GM12878 (cell line): ENCODE measurements at regions not wholly inside any gene's neighbourhood (a gene's known extent, or its start where the extent isn't known, plus 50 kb on each side); places are given as distances from the start of the nearest gene placed in this dataset.

Experiments used
- ATAC-seq: fragments of 200-7000 bp; cut with Tn5 transposase; 3 replicates; pipeline ENCODE4 v1.9.1; 2020; ENCODE audit warnings: mild to moderate bottlenecking, moderate library complexity
- BruUV-seq: library from RNA; stranded (reverse); fragments of 400-500 nt; replicated peaks from 2 replicates; lab custom pipeline; 2021; lab: Mats Ljungman, UMichigan
- CTCF ChIA-PET: fragments of 300-600 bp; sonication (Branson Sonifier 250); formaldehyde crosslinking; extraction: SDS; loops from one replicate; lab custom pipeline; 2021; ENCODE audit warnings: inconsistent platforms; lab: Yijun Ruan, JAX
- POLR2A ChIA-PET: fragments of 350-600 bp; formaldehyde crosslinking; extraction: SDS; loops from one replicate; lab custom pipeline; 2021; ENCODE audit warnings: inconsistent platforms; lab: Charles Lee
- RAD21 ChIA-PET: fragments of 300-600 bp; sonication (Branson Sonifier 250); formaldehyde crosslinking; loops from one replicate; lab custom pipeline; 2023; ENCODE audit warnings: antibody characterized with exemption; ENCODE audit not compliant: unreplicated experiment; lab: Charles Lee
- SMC1A ChIA-PET: fragments of 300-600 bp; sonication (Branson Sonifier 250); formaldehyde crosslinking; loops from one replicate; lab custom pipeline; 2023; ENCODE audit not compliant: unreplicated experiment, uncharacterized antibody; lab: Charles Lee
- DNase-seq: peaks from one replicate; pipeline ENCODE4 v3.0.0-alpha.2; 2011; ENCODE audit warnings: low read depth, low spot score
- FAIRE-seq: peaks from 3 replicates; lab custom pipeline; 2011; peaks lifted over from hg19 to GRCh38; lab: Jason Lieb, UNC
- H2AFZ ChIP-seq: 2 replicates; pipeline ENCODE4 v1.6.0; 2011; ENCODE audit warnings: low read depth, low read length, control low read depth; ENCODE audit not compliant: control insufficient read depth
- H3K27ac ChIP-seq: 2 replicates; pipeline ENCODE4 v1.5.1; 2011; ENCODE audit warnings: control low read depth; ENCODE audit not compliant: control insufficient read depth, insufficient read depth
- H3K27me3 ChIP-seq, 2 experiments: replicated peaks in 1 of 2; 2 replicates each; pipeline versions ENCODE4 v1.6.0 to v1.6.1; 2011; ENCODE audit warnings: low read length in 1 of 2; ENCODE audit not compliant: control insufficient read depth in 2 of 2, insufficient read depth in 2 of 2
- H3K36me3 ChIP-seq, 2 experiments: 2 replicates each; pipeline ENCODE4 v1.5.1; 2011; ENCODE audit warnings: low read length in 1 of 2; ENCODE audit not compliant: control insufficient read depth in 2 of 2, insufficient read depth in 2 of 2
- H3K4me1 ChIP-seq: 2 replicates; pipeline ENCODE4 v1.6.1; 2011; ENCODE audit warnings: mild to moderate bottlenecking, low read length, moderate library complexity, mixed read lengths; ENCODE audit not compliant: control insufficient read depth, insufficient read depth
- H3K4me2 ChIP-seq: 2 replicates; pipeline ENCODE4 v1.6.0; 2011; ENCODE audit warnings: control low read depth; ENCODE audit not compliant: control insufficient read depth, insufficient read depth
- H3K4me3 ChIP-seq: fragments of 200-600 bp; sonication (generic); 2 replicates; pipeline ENCODE4 v1.5.1; 2016
- H3K79me2 ChIP-seq: 2 replicates; pipeline ENCODE4 v1.6.0; 2011; ENCODE audit warnings: low read length; ENCODE audit not compliant: control insufficient read depth, insufficient read depth
- H3K9ac ChIP-seq: 2 replicates; pipeline ENCODE4 v1.8.0; 2011; ENCODE audit warnings: low read length, control low read depth, mixed read lengths; ENCODE audit not compliant: control insufficient read depth, insufficient read depth
- H3K9me3 ChIP-seq: replicated peaks from 3 replicates; pipeline ENCODE4 v1.5.1; 2011; ENCODE audit warnings: mild to moderate bottlenecking, low read length; ENCODE audit not compliant: control insufficient read depth, insufficient read depth
- H4K20me1 ChIP-seq: 2 replicates; pipeline ENCODE4 v1.6.0; 2011; ENCODE audit not compliant: control insufficient read depth, insufficient read depth
- BHLHE40 ChIP-seq, 2 experiments: fragments of 450-650 bp in 1 of 2; IDR thresholded peaks; 2 replicates each; pipeline ENCODE4 v1.6.1; 2011 to 2017; ENCODE audit warnings: low read depth in 2 of 2, borderline replicate concordance in 1 of 2, improper control_type of control experiment in 1 of 2, low read length in 1 of 2, mild to moderate bottlenecking in 1 of 2
- IKZF2 ChIP-seq, 2 experiments: fragments of 450-650 bp; IDR thresholded peaks; 2 replicates each; pipeline ENCODE4 v1.6.1; 2017; ENCODE audit warnings: mild to moderate bottlenecking in 2 of 2, moderate library complexity in 2 of 2
- TCF7 ChIP-seq: IDR thresholded peaks from 2 replicates; pipeline ENCODE4 v1.6.1; 2014; ENCODE audit warnings: antibody characterized with exemption, borderline replicate concordance
- WGBS: methylation state at CpG from one replicate; pipeline ENCODE4 v1.1.6; 2016; ENCODE audit warnings: low lambda C conversion rate; ENCODE audit not compliant: insufficient replicate concordance, insufficient coverage; ENCODE audit errors: missing lambda C conversion rate; 5-methylcytosine and 5-hydroxymethylcytosine counted together
- in situ Hi-C: fragments of 300-500 bp; cut with MboI; formaldehyde crosslinking; loops from 9 replicates; pipeline ENCODE4 v1.14.3; 2018; ENCODE audit warnings: mixed read lengths
- intact Hi-C: fragments of 100-400 bp; cut with micrococcal nuclease; formaldehyde crosslinking; loops from one replicate; pipeline ENCODE4 v1.14.2; 2022; ENCODE audit not compliant: unreplicated experiment

GRCh38 chr2:64796926-64797325 is 143.2 kb upstream of the SERTAD2 start:
- no peaks in the 10 kb centered on the region for H3K4me1 ChIP-seq
- no peak overlapping the region for H3K27ac ChIP-seq
- H3K4me3 ChIP-seq: no peak overlapping the region
- no peak for TF ChIP-seq BHLHE40 (IDR thresholded peaks at IDR 0.05; ENCODE audit: borderline replicate concordance in 1 of 2, low read depth in 2 of 2, low read length in 1 of 2)
- TF ChIP-seq, all 136 proteins: peak for 0
- Histone ChIP-seq H2AFZ (no peak overlapping the region; the same call in 1 of the 2 replicates), H3K36me3 (no peaks in the 10 kb centered on the region), H3K9ac (no peak overlapping the region), H4K20me1 (no peaks in the 10 kb centered on the region), H3K27me3 (no peaks in the 10 kb centered on the region), H3K4me2 (no peak overlapping the region), H3K9me3 (no peaks in the 10 kb centered on the region), H3K79me2 (no peaks in the 10 kb centered on the region)
- ATAC-seq: no peak
- 46% methylated on average over 6 of the region's 6 CpGs for WGBS
- in situ Hi-C loops (no loop called here), intact Hi-C loops (no loop called here)
- ChIA-PET CTCF (no interaction called here), RAD21 (no interaction called here), POLR2A (interaction anchor here (1.6 kb wide), 1 partner anchor 23 kb away, joined by 4 read pairs; no protein-coding TSS in a partner anchor), SMC1A (interaction anchor here (0.7 to 1.5 kb wide), 3 partner anchors 11 to 76 kb away, joined by 3 to 5 read pairs (median 3); no protein-coding TSS in a partner anchor)
- no TSS peak for BruUV-seq
- DNase-seq: no peak
- no peak for FAIRE-seq

- no peaks in the 10 kb centered on the region for H3K36me3 ChIP-seq
- H3K27ac ChIP-seq: no peak overlapping the region
- H3K4me3 ChIP-seq: no peak overlapping the region
- no peaks in the 10 kb centered on the region for H3K27me3 ChIP-seq
- TF ChIP-seq TCF7 (no peak), IKZF2 (IDR thresholded peaks at IDR 0.05) (no peak)
- no peaks in the 10 kb centered on the region for H3K9me3 ChIP-seq
- no peaks in the 10 kb centered on the region for H3K4me1 ChIP-seq
- H2AFZ ChIP-seq: no peak overlapping the region
- BruUV-seq: no TSS peak
- DNase-seq (no peak), FAIRE-seq (no peak), ATAC-seq (no peak)
- ChIA-PET SMC1A (interaction anchor here (0.6 to 1.5 kb wide), 5 partner anchors 12 to 75 kb away, joined by 3 to 5 read pairs (median 3); no protein-coding TSS in a partner anchor), POLR2A (interaction anchor here (1.6 kb wide), 1 partner anchor 22 kb away, joined by 4 read pairs; no protein-coding TSS in a partner anchor), CTCF (no interaction called here), RAD21 (interaction anchor here (0.6 kb wide), 1 partner anchor 20 kb away, joined by 3 read pairs; no protein-coding TSS in a partner anchor)
- in situ Hi-C loops: no loop called here
- no peaks in the 10 kb centered on the region for H3K79me2 ChIP-seq
- H3K4me2 ChIP-seq: no peak overlapping the region
- intact Hi-C loops: no loop called here
- H3K9ac ChIP-seq: no peak overlapping the region
- WGBS: 65% methylated on average over 4 of the region's 4 CpGs
- no peaks in the 10 kb centered on the region for H4K20me1 ChIP-seq
These were observed 144.3 kb upstream of the SERTAD2 start for GRCh38 chr2:64797881-64798575.
